Astrocyte of the spinal cord (primary cell): ENCODE measurements at regions not wholly inside any gene's neighbourhood (a gene's known extent, or its start where the extent isn't known, plus 50 kb on each side); places are given as distances from the start of the nearest gene placed in this dataset.
"Not testable (repeated sequence)": the region's sequence is repeated elsewhere in the genome, so short reads cannot be mapped to it uniquely, and the experiment has no call there.

Experiments
- DNase-seq: peaks from one replicate; pipeline ENCODE4 v3.0.0; 2011; ENCODE audit warnings: low read depth, low spot score
- H3K4me3 ChIP-seq: 2 replicates; pipeline ENCODE4 v1.5.1; 2011; ENCODE audit warnings: low read depth, mild to moderate bottlenecking, low read length, moderate library complexity
- in situ Hi-C: cut with HindIII; loops from 2 replicates; pipeline ENCODE4 v1.10.0; 2017; ENCODE audit warnings: low sequenced_read_pairs
- TF ChIP-seq, protein P1 (sequence below): IDR thresholded peaks from 2 replicates; pipeline ENCODE4 v1.5.1; 2012; ENCODE audit warnings: low read depth, mild to moderate bottlenecking, low read length, inconsistent platforms

DNA sequence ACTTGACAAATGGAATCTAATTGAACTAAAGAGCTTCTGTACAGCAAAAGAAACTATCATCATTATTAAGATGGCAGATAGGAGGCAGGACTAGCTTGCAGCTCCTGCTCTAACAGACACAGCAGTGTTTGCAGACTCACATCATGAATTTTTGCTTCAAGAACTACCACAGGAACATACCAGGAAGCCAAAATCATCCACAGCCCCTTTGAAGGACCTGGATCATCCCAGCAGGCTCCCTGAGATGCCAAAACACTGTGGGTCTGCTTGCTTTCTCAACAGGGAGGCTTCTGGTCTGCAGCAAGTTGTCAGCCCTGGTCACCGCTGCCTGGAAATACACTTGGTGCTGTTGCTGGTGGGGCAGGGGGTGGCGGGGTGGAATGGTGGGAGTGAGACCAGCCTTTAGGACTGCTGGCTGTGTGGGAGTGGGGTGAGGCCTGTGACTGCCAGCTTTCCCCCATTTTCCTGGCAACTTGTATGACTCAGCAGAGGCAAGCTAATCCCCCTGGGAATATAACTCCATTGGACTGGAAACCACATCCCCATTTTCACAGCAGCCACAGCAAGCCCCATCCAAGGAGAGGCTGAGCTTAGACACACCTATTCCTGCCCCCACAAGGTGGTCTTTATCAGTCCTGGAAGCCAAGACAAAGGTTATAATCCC lies 533.8 kb upstream of the CYLC2 start:
- DNase-seq = peak; percentile 7
- TF ChIP-seq, protein P1, sequence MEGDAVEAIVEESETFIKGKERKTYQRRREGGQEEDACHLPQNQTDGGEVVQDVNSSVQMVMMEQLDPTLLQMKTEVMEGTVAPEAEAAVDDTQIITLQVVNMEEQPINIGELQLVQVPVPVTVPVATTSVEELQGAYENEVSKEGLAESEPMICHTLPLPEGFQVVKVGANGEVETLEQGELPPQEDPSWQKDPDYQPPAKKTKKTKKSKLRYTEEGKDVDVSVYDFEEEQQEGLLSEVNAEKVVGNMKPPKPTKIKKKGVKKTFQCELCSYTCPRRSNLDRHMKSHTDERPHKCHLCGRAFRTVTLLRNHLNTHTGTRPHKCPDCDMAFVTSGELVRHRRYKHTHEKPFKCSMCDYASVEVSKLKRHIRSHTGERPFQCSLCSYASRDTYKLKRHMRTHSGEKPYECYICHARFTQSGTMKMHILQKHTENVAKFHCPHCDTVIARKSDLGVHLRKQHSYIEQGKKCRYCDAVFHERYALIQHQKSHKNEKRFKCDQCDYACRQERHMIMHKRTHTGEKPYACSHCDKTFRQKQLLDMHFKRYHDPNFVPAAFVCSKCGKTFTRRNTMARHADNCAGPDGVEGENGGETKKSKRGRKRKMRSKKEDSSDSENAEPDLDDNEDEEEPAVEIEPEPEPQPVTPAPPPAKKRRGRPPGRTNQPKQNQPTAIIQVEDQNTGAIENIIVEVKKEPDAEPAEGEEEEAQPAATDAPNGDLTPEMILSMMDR = no peak
- in situ Hi-C loops = no loop called here
- no peak overlapping the region for H3K4me3 ChIP-seq

DNA sequence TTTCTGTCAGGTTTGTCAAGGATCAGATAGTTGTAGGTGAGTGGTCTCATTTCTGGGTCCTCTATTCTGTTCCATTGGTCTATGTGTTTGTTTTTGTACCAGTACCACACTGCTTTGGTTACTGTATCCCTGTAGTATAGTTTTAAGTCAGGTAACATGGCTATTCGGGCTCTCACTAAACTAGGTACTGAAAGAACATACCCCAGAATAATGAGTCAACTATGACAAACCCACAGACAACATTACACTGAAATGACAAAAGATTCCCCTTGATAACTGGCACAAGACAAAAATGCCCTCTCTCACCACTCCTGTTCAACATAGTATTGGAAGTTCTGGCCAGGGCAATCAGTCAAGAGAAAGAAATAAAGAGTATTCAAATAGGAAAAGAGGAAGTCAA lies 535.3 kb upstream of the CYLC2 start:
- no peak for DNase-seq
- in situ Hi-C loops = no loop called here
- TF ChIP-seq, protein P1 = no peak
- no peak overlapping the region for H3K4me3 ChIP-seq

DNA sequence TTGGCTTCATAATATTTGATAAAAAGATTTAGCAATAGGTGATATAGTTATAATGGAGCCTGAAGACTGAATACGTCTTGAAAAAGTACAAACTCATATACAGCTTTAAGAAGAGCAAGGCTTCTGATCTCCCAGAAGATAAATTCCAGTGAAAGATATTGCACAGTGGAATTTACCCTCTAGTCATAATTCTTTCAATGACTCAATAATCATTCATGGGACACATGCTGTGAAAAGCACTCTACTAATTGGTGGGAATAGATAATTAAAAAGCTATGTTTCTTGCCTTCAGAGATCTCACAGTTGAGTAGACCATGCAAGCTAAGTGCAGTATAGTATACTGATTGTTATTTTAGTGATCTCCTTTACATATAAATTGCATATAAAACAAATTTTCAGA lies 538.6 kb upstream of the CYLC2 start:
- in situ Hi-C loops = no loop called here
- H3K4me3 ChIP-seq = no peak overlapping the region
- TF ChIP-seq, protein P1 = no peak
- DNase-seq = no peak

DNA sequence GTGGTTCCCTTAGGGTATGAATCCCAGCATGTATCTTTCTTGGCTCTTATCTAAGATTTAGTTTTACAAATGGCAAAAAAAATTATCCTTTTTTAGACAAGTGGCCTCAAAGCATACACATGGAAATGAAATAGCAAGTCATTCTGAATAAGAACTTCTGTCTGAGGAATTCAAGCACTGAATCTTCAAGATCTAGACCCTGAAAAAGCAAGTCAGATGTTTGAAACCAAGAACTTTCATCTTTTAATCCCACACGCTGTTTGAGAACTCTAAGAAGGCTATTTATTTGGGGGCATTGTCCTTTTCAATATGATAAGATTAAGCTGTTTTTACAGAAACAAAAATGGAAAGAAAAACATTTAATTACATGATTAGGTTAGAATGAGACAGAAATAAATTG lies 549.2 kb upstream of the CYLC2 start:
- TF ChIP-seq, protein P1 = no peak
- DNase-seq = no peak
- in situ Hi-C loops = no loop called here
- H3K4me3 ChIP-seq = no peak overlapping the region

DNA sequence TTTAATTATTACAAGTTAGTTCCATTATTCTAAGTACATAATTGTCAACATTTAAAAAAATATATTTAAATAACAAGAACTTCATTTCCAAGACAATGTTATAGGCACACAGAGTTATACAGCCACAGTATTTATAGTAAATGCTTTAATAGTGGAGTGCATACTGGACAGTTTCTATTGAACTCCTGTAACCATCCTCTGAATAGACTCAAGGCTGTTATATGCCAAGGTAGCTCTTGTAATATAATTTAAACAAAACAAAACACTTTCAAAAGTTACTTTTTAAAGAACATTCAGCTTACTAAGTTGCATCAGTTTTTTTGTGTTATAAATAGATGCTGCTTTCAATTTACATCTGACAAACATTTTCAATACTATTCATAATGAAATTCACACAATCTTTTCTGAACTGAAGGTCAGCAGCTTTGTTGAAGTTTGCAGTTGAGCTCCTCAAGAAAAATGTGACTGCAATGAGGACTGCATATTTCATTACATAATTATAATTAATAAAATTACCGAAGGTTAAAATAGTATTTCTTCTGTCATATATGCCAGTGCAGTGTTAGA lies 549.9 kb upstream of the CYLC2 start:
- no peak for DNase-seq
- H3K4me3 ChIP-seq = no peak overlapping the region
- in situ Hi-C loops = no loop called here
- TF ChIP-seq, protein P1 = no peak

DNA sequence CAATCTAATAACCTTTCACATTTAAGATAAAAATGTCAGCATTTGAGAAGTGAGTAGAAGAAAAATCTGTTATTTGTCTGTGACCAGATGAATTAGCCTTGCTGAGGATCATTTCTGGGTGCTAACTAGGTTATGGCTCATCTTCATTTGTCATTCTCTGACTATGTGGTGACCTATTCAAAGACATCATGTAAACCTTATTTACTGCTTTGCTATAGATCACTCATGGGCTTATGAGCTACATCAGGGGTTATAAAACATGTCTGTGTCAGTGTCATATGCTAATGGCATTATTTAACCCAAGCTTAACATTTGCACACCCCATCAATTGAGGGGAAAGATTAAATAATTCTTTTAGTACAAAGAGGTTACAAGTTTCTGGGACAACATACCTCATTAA lies 555.5 kb upstream of the CYLC2 start:
- TF ChIP-seq, protein P1 = no peak
- DNase-seq = no peak
- in situ Hi-C loops = no loop called here
- no peak overlapping the region for H3K4me3 ChIP-seq

DNA sequence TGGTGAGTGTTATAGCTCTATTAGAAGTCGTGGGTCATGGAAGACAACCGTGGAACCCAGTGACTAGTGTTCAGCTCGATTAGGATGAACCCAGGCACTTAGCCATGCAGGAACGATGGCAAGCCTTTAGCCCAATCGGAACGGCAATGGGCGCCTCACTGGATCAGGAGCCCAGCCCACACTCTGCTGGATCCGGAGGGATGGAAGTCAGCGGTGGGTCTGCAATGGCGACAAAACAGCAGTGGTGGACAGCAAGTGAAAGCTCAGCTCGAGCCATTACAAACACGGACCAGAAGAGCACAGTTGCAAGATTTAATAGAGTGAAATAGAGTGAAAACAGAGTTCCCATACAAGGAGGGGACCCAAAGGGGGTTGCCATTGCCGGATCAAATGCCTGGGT lies 558.5 kb upstream of the CYLC2 start:
- in situ Hi-C loops, DNase-seq, H3K4me3 ChIP-seq: not testable (repeated sequence)
